ENCODE measurements at regions not wholly inside any gene's neighbourhood (a gene's known extent, or its start where the extent isn't known, plus 50 kb on each side); places are given as distances from the start of the nearest gene placed in this dataset.

- no peak for TF ChIP-seq CTCF (IDR thresholded peaks at IDR 0.05; ENCODE audit: insufficient read depth, low read depth, low read length)
- Histone ChIP-seq H3K36me3 (ENCODE audit: control insufficient read depth, insufficient read depth, low read length) (no peaks in the 10 kb centered on the region), H3K27me3 (ENCODE audit: control insufficient read depth, insufficient read depth, low read length) (peaks cover 2% of the 10 kb centered on the region; the same call in 1 of the 2 replicates), H3K4me3 (ENCODE audit: low read depth, low read length) (no peak overlapping the region)
- POLR2A ChIA-PET: no interaction called here
- CTCF ChIA-PET: interaction anchor here (0.6 kb wide), 1 partner anchor 222 kb away, joined by 3 read pairs; no protein-coding TSS in a partner anchor
- no peak for DNase-seq (ENCODE audit: low read depth)
Observed at GRCh38 chr22:23405366-23405851, 174.7 kb downstream of the IGLL1 start.

GRCh38 chr22:23404689-23405365 lies 175.3 kb downstream of the IGLL1 start:
- no peak overlapping the region for H3K4me3 ChIP-seq (ENCODE audit: low read depth, low read length)
- ChIA-PET CTCF (interaction anchor here (0.6 to 0.7 kb wide), 2 partner anchors 19 to 221 kb away, joined by 3 to 4 read pairs; no protein-coding TSS in a partner anchor), POLR2A (no interaction called here)
- no peaks in the 10 kb centered on the region for H3K36me3 ChIP-seq (ENCODE audit: control insufficient read depth, insufficient read depth, low read length)
- no peaks in the 10 kb centered on the region for H3K27me3 ChIP-seq (ENCODE audit: control insufficient read depth, insufficient read depth, low read length)
- no peak for DNase-seq (ENCODE audit: low read depth)
- no peak for TF ChIP-seq CTCF (IDR thresholded peaks at IDR 0.05; ENCODE audit: insufficient read depth, low read depth, low read length)

GRCh38 chr22:23403720-23404688 lies 176.1 kb downstream of the IGLL1 start:
- TF ChIP-seq CTCF (IDR thresholded peaks at IDR 0.05; ENCODE audit: insufficient read depth, low read depth, low read length): no peak
- Histone ChIP-seq H3K4me3 (ENCODE audit: low read depth, low read length) (no peak overlapping the region), H3K36me3 (ENCODE audit: control insufficient read depth, insufficient read depth, low read length) (no peaks in the 10 kb centered on the region), H3K27me3 (ENCODE audit: control insufficient read depth, insufficient read depth, low read length) (no peaks in the 10 kb centered on the region)
- DNase-seq (ENCODE audit: low read depth): no peak
- ChIA-PET CTCF (interaction anchor here (0.7 kb wide), 1 partner anchor 18 kb away, joined by 4 read pairs; no protein-coding TSS in a partner anchor), POLR2A (no interaction called here)

GRCh38 chr22:23403152-23403719 lies 176.9 kb downstream of the IGLL1 start:
- no peaks in the 10 kb centered on the region for H3K36me3 ChIP-seq (ENCODE audit: control insufficient read depth, insufficient read depth, low read length)
- TF ChIP-seq CTCF (IDR thresholded peaks at IDR 0.05; ENCODE audit: insufficient read depth, low read depth, low read length): no peak
- DNase-seq (ENCODE audit: low read depth): no peak
- H3K4me3 ChIP-seq (ENCODE audit: low read depth, low read length): no peak overlapping the region
- ChIA-PET CTCF (interaction anchor here (1.2 kb wide), 1 partner anchor 18 kb away, joined by 4 read pairs; no protein-coding TSS in a partner anchor), POLR2A (no interaction called here)
- no peaks in the 10 kb centered on the region for H3K27me3 ChIP-seq (ENCODE audit: control insufficient read depth, insufficient read depth, low read length)

Data from BJ (cell line).